ENCODE measurements at regions not wholly inside any gene's neighbourhood (a gene's known extent, or its start where the extent isn't known, plus 50 kb on each side); places are given as distances from the start of the nearest gene placed in this dataset.

DNA sequence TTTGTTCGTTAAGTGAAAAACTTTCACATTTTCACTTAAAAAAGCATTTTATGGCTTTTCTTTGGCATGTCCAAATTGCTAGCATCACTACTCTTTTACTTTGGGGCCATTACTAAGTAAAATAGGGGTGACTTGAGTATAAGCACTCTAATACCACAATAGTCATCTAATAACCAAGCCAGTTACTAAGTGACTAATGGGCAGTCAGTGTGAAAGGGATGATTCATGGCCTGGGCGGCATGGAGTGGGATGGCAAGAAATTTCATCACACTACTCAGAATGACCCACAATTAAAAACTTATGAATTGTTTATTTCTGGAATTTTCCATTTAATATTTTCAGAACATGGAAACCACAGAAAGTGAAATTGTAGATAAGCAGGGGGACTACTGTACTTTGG is 60.9 kb downstream of the BMP15 start:
- H3K36me3 Mint-ChIP-seq, result no peaks in the 10 kb centered on the region
- H3K4me3 ChIP-seq (replicated peaks in 1 of 3; ENCODE audit: low read depth in 2 of 3, low read length in 3 of 3), result no peak overlapping the region

DNA sequence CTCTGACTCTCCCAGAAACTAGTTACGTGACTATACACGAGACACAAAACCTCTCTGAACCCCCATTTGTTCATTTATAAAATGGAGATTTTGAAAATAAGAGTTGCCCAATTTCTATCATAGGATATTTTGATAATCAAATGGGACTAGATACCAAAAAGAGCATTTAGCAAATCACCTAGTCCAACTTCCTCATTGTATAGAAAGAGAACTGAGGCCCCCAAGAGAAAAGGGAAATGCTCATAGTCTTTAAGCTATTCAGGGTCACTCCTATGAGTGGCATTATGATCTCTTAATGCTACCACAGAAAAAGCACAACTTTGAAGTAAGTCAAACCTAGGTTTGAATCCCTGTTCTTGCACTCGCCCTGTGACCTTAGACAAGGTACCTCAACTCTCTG is 62.7 kb downstream of the BMP15 start:
- Histone ChIP-seq H3K9me3 (replicated peaks in 1 of 2; ENCODE audit: control insufficient read depth in 1 of 2, insufficient read depth in 1 of 2, low read length in 2 of 2) (no peaks in the 10 kb centered on the region), H3K27me3 (ENCODE audit: control insufficient read depth in 2 of 2, insufficient read depth in 2 of 2, low read length in 2 of 2) (peaks cover 0 to 2% of the 10 kb centered on the region in 2 donors), H3K79me2 (ENCODE audit: insufficient read depth, low read length) (no peaks in the 10 kb centered on the region), H3K27ac (ENCODE audit: low read depth in 1 of 2, low read length in 2 of 2) (no peak overlapping the region), H3K4me3 (replicated peaks in 1 of 3; ENCODE audit: low read depth in 2 of 3, low read length in 3 of 3) (no peak overlapping the region), H2AFZ (ENCODE audit: insufficient read depth, low read depth, low read length, poor library complexity, severe bottlenecking) (no peak overlapping the region), H4K20me1 (ENCODE audit: insufficient read depth, low read length) (no peaks in the 10 kb centered on the region), H3K4me1 (ENCODE audit: control insufficient read depth in 1 of 2, insufficient read depth in 2 of 2, low read length in 2 of 2) (no peaks in the 10 kb centered on the region), H3K9ac (ENCODE audit: insufficient read depth, low read length, poor library complexity, severe bottlenecking) (no peak overlapping the region), H3K4me2 (replicated peaks; ENCODE audit: extremely low read depth, low read length, poor library complexity, severe bottlenecking) (no peak overlapping the region), H3K36me3 (replicated peaks in 1 of 2; ENCODE audit: control insufficient read depth in 1 of 2, insufficient read depth in 2 of 2, low read length in 2 of 2) (no peaks in the 10 kb centered on the region)
- TF ChIP-seq, protein P1, sequence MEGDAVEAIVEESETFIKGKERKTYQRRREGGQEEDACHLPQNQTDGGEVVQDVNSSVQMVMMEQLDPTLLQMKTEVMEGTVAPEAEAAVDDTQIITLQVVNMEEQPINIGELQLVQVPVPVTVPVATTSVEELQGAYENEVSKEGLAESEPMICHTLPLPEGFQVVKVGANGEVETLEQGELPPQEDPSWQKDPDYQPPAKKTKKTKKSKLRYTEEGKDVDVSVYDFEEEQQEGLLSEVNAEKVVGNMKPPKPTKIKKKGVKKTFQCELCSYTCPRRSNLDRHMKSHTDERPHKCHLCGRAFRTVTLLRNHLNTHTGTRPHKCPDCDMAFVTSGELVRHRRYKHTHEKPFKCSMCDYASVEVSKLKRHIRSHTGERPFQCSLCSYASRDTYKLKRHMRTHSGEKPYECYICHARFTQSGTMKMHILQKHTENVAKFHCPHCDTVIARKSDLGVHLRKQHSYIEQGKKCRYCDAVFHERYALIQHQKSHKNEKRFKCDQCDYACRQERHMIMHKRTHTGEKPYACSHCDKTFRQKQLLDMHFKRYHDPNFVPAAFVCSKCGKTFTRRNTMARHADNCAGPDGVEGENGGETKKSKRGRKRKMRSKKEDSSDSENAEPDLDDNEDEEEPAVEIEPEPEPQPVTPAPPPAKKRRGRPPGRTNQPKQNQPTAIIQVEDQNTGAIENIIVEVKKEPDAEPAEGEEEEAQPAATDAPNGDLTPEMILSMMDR (IDR thresholded peaks at IDR 0.05), result no peak
- peaks cover 0 to 2% (median 1%) of the 10 kb centered on the region in 3 donors for H3K27me3 Mint-ChIP-seq (ENCODE audit: low read depth in 3 of 3)
- H3K4me1 Mint-ChIP-seq, result no peaks in the 10 kb centered on the region
- DNase-seq, result no peak
- WGBS (ENCODE audit: insufficient coverage), result no CpG with 5 or more reads among the region's 3 CpGs
- H3K4me3 Mint-ChIP-seq, result no peak overlapping the region
- H3K36me3 Mint-ChIP-seq, result no peaks in the 10 kb centered on the region
- intact Hi-C loops (cut with micrococcal nuclease), result no loop called here
- H3K27ac Mint-ChIP-seq, result no peak overlapping the region
- no peaks in the 10 kb centered on the region for H3K9me3 Mint-ChIP-seq

More for the DNA sequence above, 60.9 kb downstream of the BMP15 start:
- Histone ChIP-seq H3K4me2 (replicated peaks; ENCODE audit: extremely low read depth, low read length, poor library complexity, severe bottlenecking) (no peak overlapping the region), H3K79me2 (ENCODE audit: insufficient read depth, low read length) (no peaks in the 10 kb centered on the region), H3K4me1 (ENCODE audit: control insufficient read depth in 1 of 2, insufficient read depth in 2 of 2, low read length in 2 of 2) (no peaks in the 10 kb centered on the region), H4K20me1 (ENCODE audit: insufficient read depth, low read length) (no peaks in the 10 kb centered on the region), H3K9ac (ENCODE audit: insufficient read depth, low read length, poor library complexity, severe bottlenecking) (no peak overlapping the region), H3K9me3 (replicated peaks in 1 of 2; ENCODE audit: control insufficient read depth in 1 of 2, insufficient read depth in 1 of 2, low read length in 2 of 2) (no peaks in the 10 kb centered on the region), H3K27me3 (ENCODE audit: control insufficient read depth in 2 of 2, insufficient read depth in 2 of 2, low read length in 2 of 2) (peaks cover 0 to 2% of the 10 kb centered on the region in 2 donors), H3K36me3 (replicated peaks in 1 of 2; ENCODE audit: control insufficient read depth in 1 of 2, insufficient read depth in 2 of 2, low read length in 2 of 2) (no peaks in the 10 kb centered on the region), H2AFZ (ENCODE audit: insufficient read depth, low read depth, low read length, poor library complexity, severe bottlenecking) (no peak overlapping the region), H3K27ac (ENCODE audit: low read depth in 1 of 2, low read length in 2 of 2) (no peak overlapping the region)
- Mint-ChIP-seq H3K27me3 (ENCODE audit: low read depth in 3 of 3) (peaks cover 0 to 3% (median 2%) of the 10 kb centered on the region in 3 donors), H3K9me3 (peaks cover 0 to 3% (median 0%) of the 10 kb centered on the region in 7 donors), H3K27ac (no peak overlapping the region), H3K4me1 (no peaks in the 10 kb centered on the region), H3K4me3 (no peak overlapping the region)
- intact Hi-C loops (cut with micrococcal nuclease), result no loop called here
- no CpG with 5 or more reads among the region's 2 CpGs for WGBS (ENCODE audit: insufficient coverage)
- TF ChIP-seq, protein P1 (IDR thresholded peaks at IDR 0.05), result no peak
- DNase-seq, result no peak

Data from CD14-positive monocyte (primary cell).